Rectal smooth muscle tissue (tissue), 1 donor: ENCODE measurements at regions not wholly inside any gene's neighbourhood (a gene's known extent, or its start where the extent isn't known, plus 50 kb on each side); places are given as distances from the start of the nearest gene placed in this dataset.
"Not testable (repeated sequence)": the region's sequence is repeated elsewhere in the genome, so short reads cannot be mapped to it uniquely, and the experiment has no call there.

Experiments
- H3K27ac ChIP-seq: one replicate; pipeline ENCODE4 v1.7.0; 2013; ENCODE audit warnings: low read depth, low read length, inconsistent platforms
- H3K27me3 ChIP-seq: one replicate; pipeline ENCODE4 v1.7.0; 2013; ENCODE audit warnings: low read length; ENCODE audit not compliant: control insufficient read depth, insufficient read depth
- H3K36me3 ChIP-seq: one replicate; pipeline ENCODE4 v1.7.0; 2013; ENCODE audit warnings: low read length; ENCODE audit not compliant: control insufficient read depth, insufficient read depth
- H3K4me1 ChIP-seq: one replicate; pipeline ENCODE4 v1.7.0; 2013; ENCODE audit warnings: low read length; ENCODE audit not compliant: control insufficient read depth, insufficient read depth
- H3K4me3 ChIP-seq: one replicate; pipeline ENCODE4 v1.7.0; 2013; ENCODE audit warnings: low read length
- H3K9ac ChIP-seq: one replicate; pipeline ENCODE4 v1.7.0; 2013; ENCODE audit warnings: low read length

DNA sequence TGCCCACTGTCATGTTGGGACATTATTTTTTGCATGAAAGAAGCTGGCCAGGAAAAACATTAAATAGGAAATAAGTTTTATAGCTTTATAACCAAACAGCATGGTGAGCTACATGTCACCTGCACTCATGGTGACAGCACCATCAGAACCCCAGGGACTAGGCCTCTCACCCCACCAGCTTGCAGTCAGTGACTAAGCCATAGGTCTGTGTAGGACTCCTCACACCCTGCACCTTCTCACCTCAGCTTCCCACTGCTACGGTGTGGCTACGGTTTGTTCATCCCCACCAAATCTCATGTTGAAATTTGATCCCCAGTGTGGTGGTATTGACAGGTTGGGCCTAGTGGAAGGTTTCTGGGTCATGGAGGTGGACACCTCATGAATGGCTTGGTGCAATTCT, 161.3 kb upstream of the VIPR2 start:
- no peak overlapping the region for H3K4me3 ChIP-seq
- H3K4me1 ChIP-seq = no peaks in the 10 kb centered on the region
- H3K9ac ChIP-seq = no peak overlapping the region
- no peaks in the 10 kb centered on the region for H3K36me3 ChIP-seq
- H3K27ac ChIP-seq = no peak overlapping the region
- H3K27me3 ChIP-seq = no peaks in the 10 kb centered on the region

DNA sequence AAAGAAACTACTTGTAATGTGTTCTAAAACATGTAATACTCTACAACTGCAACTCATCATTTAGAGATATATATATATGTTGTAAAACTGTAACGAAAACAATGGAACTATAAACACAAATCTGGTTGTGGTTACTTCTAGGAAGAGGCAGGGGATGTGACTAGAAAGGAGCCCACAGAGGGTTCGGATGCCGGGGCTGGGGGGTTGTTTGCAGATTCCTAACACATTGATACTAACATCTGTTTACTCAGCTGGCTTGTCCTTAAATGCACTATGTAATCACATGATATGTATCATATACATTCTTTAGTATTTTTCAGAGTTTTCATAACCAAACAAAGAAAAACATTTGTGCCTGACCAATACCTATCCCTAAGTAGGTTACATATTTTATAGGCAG, 160.5 kb upstream of the VIPR2 start:
- not testable (repeated sequence) for H3K9ac ChIP-seq, H3K27me3 ChIP-seq, H3K36me3 ChIP-seq, H3K4me3 ChIP-seq, H3K4me1 ChIP-seq, H3K27ac ChIP-seq

DNA sequence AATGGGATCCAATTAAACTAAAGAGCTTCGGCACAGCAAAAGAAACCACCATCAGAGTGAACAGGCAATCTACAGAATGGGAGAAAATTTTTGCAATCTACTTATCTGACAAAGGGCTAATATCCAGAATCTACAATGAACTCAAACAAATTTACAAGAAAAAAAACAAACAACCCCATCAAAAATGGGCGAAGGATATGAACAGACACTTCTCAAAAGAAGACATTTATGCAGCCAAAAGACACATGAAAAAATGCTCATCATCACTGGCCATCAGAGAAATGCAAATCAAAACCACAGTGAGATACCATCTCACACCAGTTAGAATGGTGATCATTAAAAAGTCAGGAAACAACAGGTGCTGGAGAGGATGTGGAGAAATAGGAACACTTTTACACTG, 158.8 kb upstream of the VIPR2 start:
- H3K9ac ChIP-seq, H3K4me3 ChIP-seq, H3K27me3 ChIP-seq: not testable (repeated sequence)

DNA sequence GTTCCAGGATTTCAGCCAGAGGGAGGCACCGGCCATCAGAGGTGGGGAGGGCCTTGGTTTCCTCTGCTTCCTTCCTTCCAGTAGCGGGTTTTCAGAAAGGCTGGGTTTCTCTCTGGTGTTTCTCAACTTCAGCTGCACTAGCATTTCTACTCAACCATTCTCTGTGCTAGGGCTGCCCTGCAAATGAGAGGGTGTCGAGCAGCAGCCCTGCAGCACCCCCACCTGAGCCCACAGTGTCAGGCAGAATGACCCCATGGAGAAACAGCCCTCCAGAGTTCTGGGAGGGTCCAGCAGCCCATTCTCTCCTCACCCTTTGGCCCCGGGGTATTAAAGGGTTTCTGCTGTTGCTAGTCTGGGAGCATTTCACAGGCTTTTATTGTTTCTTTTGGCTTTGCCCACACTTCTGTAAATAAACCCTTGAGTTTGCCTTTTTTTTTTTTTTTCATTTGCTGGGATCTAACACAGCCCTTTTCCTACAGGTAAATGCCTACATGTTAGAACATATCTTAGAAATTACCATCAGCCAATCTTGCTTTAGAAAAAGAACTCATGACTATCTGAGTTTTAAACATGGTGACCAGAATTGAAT, 151.5 kb upstream of the VIPR2 start:
- Histone ChIP-seq H3K9ac (no peak overlapping the region), H3K27me3 (no peaks in the 10 kb centered on the region), H3K36me3 (no peaks in the 10 kb centered on the region), H3K27ac (no peak overlapping the region), H3K4me3 (no peak overlapping the region), H3K4me1 (no peaks in the 10 kb centered on the region)

More for the DNA sequence above, 158.8 kb upstream of the VIPR2 start:
- H3K27ac ChIP-seq, H3K36me3 ChIP-seq, H3K4me1 ChIP-seq: not testable (repeated sequence)

DNA sequence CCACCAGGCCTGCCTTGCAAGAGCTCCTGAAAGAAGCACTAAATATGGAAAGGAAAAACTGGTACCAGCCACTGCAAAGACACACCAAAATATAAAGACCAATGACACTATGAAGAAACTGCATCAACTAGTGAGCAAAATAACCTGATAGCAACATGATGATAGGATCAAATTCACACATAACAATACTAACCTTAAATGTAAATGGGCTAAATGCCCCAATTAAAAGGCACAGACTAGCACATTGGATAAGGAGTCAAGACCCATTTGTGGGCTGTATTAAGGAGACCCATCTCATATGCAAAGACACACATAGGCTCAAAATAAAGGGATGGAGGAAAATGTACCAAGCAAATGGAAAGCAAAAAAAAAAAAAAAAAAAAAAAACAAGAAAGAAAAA, 141.8 kb upstream of the VIPR2 start:
- H3K9ac ChIP-seq, H3K36me3 ChIP-seq, H3K4me1 ChIP-seq, H3K27me3 ChIP-seq, H3K27ac ChIP-seq, H3K4me3 ChIP-seq: not testable (repeated sequence)

DNA sequence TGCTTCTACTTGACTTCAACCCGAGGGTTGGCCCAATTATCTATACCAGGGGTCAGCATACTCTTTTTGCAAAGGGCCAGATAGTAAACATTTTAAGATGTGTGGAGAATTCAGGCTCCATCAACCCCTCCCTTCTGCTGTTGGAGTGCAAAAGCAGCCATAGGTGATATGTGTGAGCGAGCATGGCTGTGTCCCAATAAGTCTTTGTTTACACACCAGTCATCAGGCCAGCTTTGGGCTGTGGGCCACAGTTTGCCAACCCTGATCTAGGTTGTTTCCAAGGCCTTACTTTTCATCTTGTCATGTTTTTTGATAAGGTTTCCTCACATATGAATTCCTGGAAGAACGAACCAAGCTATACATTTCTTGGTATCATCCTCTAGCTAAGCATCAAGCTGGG, 136.9 kb upstream of the VIPR2 start:
- no peaks in the 10 kb centered on the region for H3K4me1 ChIP-seq
- no peak overlapping the region for H3K27ac ChIP-seq
- no peak overlapping the region for H3K9ac ChIP-seq
- H3K27me3 ChIP-seq = no peaks in the 10 kb centered on the region
- no peak overlapping the region for H3K4me3 ChIP-seq
- H3K36me3 ChIP-seq = no peaks in the 10 kb centered on the region

DNA sequence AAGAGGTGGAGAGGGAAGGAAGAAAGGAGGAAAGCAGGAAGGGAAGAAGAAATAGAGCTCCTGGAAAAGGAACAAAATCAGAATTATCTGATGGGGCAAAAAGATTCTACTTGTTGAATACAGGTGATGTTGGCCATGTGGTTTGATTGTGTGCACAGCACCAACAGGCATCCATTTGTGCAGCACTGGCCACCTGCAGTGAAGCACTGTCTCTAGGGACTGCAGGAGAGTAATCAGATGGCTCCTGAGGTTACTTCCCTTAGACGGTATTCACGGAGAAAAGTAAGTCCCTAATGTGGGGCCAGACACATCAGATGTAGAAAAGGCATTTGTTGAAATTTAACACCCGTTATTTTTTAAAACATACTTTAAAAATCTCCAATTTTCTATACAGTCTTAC, 135.3 kb upstream of the VIPR2 start:
- no peak overlapping the region for H3K27ac ChIP-seq
- H3K4me3 ChIP-seq = no peak overlapping the region
- no peaks in the 10 kb centered on the region for H3K27me3 ChIP-seq
- no peak overlapping the region for H3K9ac ChIP-seq
- no peaks in the 10 kb centered on the region for H3K36me3 ChIP-seq
- no peaks in the 10 kb centered on the region for H3K4me1 ChIP-seq

DNA sequence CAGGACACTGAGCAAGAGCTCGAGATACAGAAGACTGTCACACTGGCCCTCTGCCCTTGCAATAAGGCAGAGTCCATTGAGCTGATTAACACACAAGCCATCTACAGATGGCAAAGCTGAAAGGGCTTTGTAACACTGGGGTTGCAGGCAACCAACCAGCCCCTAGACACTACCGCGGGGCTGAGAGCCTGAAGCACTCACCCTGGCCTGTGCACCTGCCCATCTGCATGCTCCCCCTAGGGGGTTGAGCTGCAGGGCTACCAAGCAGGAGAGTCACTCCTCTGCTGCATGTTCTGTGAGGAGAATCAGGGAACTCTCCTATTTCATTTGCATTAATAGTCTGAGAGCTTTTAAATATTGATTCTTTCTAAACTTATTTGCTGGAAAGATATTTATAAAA, 128.1 kb upstream of the VIPR2 start:
- Histone ChIP-seq H3K9ac (no peak overlapping the region), H3K4me1 (no peaks in the 10 kb centered on the region), H3K36me3 (no peaks in the 10 kb centered on the region), H3K27ac (no peak overlapping the region), H3K27me3 (no peaks in the 10 kb centered on the region), H3K4me3 (no peak overlapping the region)

DNA sequence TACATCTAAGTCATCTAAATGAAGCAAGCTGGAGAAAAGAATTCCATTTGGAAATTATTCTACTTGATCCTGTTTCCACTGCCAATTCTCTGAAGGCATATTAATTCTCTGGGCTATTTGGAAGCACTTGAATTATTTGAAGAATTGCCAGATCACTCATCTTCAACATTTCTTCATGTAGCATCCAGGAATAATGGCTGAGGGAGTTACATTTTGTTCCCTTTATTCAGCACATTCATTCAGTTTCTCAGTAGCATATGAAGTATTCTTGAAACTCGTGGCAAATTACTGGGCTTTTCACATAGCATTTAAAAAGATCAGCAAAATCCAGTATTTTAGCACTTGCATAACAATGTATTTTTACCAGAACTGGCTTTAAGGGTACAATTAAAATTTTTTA, 127.1 kb upstream of the VIPR2 start:
- Histone ChIP-seq H3K4me1 (no peaks in the 10 kb centered on the region), H3K27me3 (no peaks in the 10 kb centered on the region), H3K36me3 (no peaks in the 10 kb centered on the region), H3K4me3 (no peak overlapping the region), H3K27ac (no peak overlapping the region), H3K9ac (no peak overlapping the region)

DNA sequence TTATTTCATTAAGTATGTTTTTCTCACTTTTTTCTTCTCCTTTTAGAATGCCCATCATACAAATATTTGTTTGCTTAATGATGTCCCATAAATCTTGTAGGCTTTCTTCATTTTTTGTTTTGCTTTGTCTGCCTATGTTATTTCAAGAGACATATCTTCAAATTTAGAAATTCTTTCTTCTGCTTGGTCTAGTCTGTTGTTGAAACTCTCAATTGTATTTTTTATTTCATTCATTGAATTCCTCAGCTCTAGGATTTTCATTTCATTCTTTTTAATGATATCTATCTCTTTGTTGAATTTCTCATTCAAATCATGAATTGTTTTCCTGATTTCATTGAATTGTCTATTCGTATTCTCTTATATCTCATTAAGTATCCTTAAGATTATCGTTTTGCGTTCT, 125.1 kb upstream of the VIPR2 start:
- H3K9ac ChIP-seq = no peak overlapping the region
- no peaks in the 10 kb centered on the region for H3K36me3 ChIP-seq
- no peaks in the 10 kb centered on the region for H3K4me1 ChIP-seq
- H3K4me3 ChIP-seq = no peak overlapping the region
- no peak overlapping the region for H3K27ac ChIP-seq
- H3K27me3 ChIP-seq = no peaks in the 10 kb centered on the region

DNA sequence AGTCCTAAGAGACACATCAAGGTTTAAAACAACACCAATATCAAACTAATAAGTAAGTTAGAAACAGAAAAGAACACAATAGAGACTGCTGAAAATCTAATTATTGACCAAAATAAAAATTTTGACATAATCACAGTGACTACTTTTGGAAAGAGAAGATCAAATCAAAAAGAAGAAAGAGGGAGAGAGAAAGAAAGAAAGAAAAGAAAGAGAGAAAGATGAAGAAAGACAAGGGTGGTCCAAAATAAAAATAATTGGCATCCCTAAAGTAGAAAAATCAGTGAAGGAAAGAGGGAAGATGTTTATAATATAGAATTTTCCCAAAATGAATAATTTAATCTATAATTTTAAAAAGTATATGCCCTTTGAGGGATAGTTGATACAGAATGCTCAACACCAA, 118.8 kb upstream of the VIPR2 start:
- no peak overlapping the region for H3K4me3 ChIP-seq

DNA sequence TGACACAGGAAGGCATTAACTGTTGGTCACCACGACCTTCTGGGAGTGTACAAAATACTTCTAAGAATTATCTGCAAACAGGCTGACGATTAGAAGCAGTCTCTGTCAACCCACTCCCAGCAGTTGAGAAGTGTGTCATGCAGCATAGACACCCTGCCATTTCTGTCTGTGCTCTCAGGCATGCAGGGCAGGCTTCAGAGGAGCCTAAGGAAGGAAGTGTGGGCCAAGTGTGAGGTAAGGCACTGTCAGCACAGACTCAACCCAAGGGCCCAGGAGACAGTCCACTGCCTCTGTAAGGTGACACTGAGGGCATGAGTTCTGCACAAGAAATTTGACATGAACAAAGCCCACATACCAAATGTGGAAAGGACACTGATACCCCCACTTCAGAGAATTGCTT, 109.0 kb upstream of the VIPR2 start:
- H3K36me3 ChIP-seq = no peaks in the 10 kb centered on the region
- H3K9ac ChIP-seq = no peak overlapping the region
- H3K4me1 ChIP-seq = no peaks in the 10 kb centered on the region
- no peak overlapping the region for H3K4me3 ChIP-seq
- H3K27ac ChIP-seq = no peak overlapping the region
- H3K27me3 ChIP-seq = no peaks in the 10 kb centered on the region

More for the DNA sequence above, 118.8 kb upstream of the VIPR2 start:
- no peaks in the 10 kb centered on the region for H3K36me3 ChIP-seq
- H3K4me1 ChIP-seq = no peaks in the 10 kb centered on the region
- no peak overlapping the region for H3K9ac ChIP-seq
- H3K27me3 ChIP-seq = no peaks in the 10 kb centered on the region
- no peak overlapping the region for H3K27ac ChIP-seq

DNA sequence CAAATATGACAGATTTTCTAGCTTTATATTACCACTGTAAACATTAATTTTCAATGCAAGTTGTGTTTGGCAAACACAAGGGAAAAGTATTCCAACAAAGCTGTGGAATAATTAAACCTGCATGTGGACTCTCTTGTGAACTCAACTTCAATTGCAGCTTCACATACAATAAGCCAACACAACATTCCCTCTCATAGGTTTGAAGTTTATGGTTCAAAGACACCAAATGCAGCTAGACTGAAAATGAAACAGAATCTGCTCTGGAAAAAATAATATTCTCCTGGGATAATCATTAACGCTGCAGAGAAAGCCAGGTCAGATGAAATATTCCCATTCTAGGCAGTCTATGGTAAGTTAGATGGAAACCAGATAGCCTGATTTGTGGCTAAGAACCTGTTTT, 105.8 kb upstream of the VIPR2 start:
- Histone ChIP-seq H3K36me3 (no peaks in the 10 kb centered on the region), H3K4me1 (no peaks in the 10 kb centered on the region), H3K9ac (no peak overlapping the region), H3K27ac (no peak overlapping the region), H3K27me3 (no peaks in the 10 kb centered on the region), H3K4me3 (no peak overlapping the region)
